ENCODE measurements at regions not wholly inside any gene's neighbourhood (a gene's known extent, or its start where the extent isn't known, plus 50 kb on each side); places are given as distances from the start of the nearest gene placed in this dataset.

- Mint-ChIP-seq H3K36me3 (no peaks in the 10 kb centered on the region), H3K27ac (no peak overlapping the region), H3K4me1 (peaks cover 5% of the 10 kb centered on the region), H3K9me3 (no peaks in the 10 kb centered on the region), H3K27me3 (ENCODE audit: insufficient read depth, low read depth) (no peaks in the 10 kb centered on the region), H3K4me3 (no peak overlapping the region)
- TF ChIP-seq EZH2 (IDR thresholded peaks at IDR 0.05), result no peak
- no peak for TF ChIP-seq CTCF (IDR thresholded peaks at IDR 0.05)
- TF ChIP-seq EZH2phosphoT487 (IDR thresholded peaks at IDR 0.05), result no peak
- Histone ChIP-seq H3K4me1 (peaks cover 4% of the 10 kb centered on the region), H3K36me3 (no peaks in the 10 kb centered on the region), H3K4me3 (no peak overlapping the region), H3K9me3 (ENCODE audit: low read depth) (no peaks in the 10 kb centered on the region), H3K79me2 (ENCODE audit: low read depth) (no peaks in the 10 kb centered on the region), H3K27me3 (no peaks in the 10 kb centered on the region), H2AFZ (replicated peaks) (no peak overlapping the region), H3F3A (ENCODE audit: low read depth) (no peaks in the 10 kb centered on the region), H3K4me2 (no peak overlapping the region), H3K27ac (no peak overlapping the region), H4K20me1 (ENCODE audit: low read depth) (no peaks in the 10 kb centered on the region), H3K9ac (no peak overlapping the region)
- DNase-seq (ENCODE audit: low spot score), result no peak
These were observed 431.0 kb upstream of the TLE4 start for GRCh38 chr9:79140751-79141150.

DNA sequence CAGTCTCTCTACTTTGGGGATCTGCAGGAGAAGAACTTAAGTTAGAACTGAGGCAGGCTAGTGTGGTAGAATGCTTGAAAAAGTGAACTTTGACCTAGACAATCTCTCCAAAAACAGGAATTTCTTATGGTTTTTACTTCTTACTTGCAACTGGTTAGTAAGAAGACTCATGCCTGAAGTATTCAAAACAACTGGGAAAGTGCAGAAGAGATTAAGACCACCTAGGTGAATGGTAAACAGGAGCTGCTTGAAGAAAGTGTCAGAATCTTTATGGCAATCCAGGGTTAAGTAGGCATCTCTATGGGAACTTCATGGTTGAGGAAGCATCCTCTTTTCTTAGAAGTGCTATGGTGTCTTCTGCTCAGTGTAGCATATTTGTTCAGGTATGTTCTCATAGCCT is 428.6 kb upstream of the TLE4 start:
- H3K4me1 Mint-ChIP-seq, result peaks cover 5% of the 10 kb centered on the region
- no peak for TF ChIP-seq EZH2phosphoT487 (IDR thresholded peaks at IDR 0.05)
- no peak for TF ChIP-seq CTCF (IDR thresholded peaks at IDR 0.05)
- TF ChIP-seq EZH2 (IDR thresholded peaks at IDR 0.05), result no peak
- no peak overlapping the region for H3K27ac Mint-ChIP-seq
- H3K4me2 ChIP-seq, result no peak overlapping the region
- H3K4me3 ChIP-seq, result no peak overlapping the region
- H3K27me3 ChIP-seq, result no peaks in the 10 kb centered on the region
- no peak overlapping the region for H3K27ac ChIP-seq
- no peak overlapping the region for H3K4me3 Mint-ChIP-seq
- no peaks in the 10 kb centered on the region for H4K20me1 ChIP-seq (ENCODE audit: low read depth)
- no peaks in the 10 kb centered on the region for H3K27me3 Mint-ChIP-seq (ENCODE audit: insufficient read depth, low read depth)
- no peaks in the 10 kb centered on the region for H3K36me3 Mint-ChIP-seq
- H3K9ac ChIP-seq, result no peak overlapping the region
- peaks cover 4% of the 10 kb centered on the region for H3K4me1 ChIP-seq
- no peak overlapping the region for H2AFZ ChIP-seq (replicated peaks)
- no peak for DNase-seq (ENCODE audit: low spot score)
- no peaks in the 10 kb centered on the region for H3F3A ChIP-seq (ENCODE audit: low read depth)
- H3K79me2 ChIP-seq (ENCODE audit: low read depth), result no peaks in the 10 kb centered on the region
- no peaks in the 10 kb centered on the region for H3K9me3 Mint-ChIP-seq
- H3K9me3 ChIP-seq (ENCODE audit: low read depth), result no peaks in the 10 kb centered on the region
- H3K36me3 ChIP-seq, result no peaks in the 10 kb centered on the region

DNA sequence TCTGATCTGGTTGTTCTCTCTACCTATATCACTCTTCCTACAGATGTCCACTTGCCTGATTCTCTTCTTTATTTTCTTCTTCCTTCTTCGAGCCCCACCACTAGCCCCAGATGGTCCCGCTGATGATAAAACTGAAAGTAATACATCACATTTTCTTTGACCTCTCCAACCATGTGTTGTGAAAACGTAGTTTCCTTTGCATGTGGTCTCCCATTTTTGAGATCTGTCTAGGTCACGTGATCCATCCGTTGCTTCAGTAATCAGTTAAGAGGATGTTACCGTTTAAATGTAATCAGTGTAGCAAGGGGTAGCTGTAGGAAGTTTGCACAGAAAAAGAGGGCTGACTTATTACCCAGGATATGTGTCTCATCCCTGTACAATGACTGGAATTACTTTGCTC is 426.3 kb upstream of the TLE4 start:
- no peak overlapping the region for H3K27ac Mint-ChIP-seq
- no peak overlapping the region for H3K27ac ChIP-seq
- H3K4me3 ChIP-seq, result no peak overlapping the region
- H3K36me3 ChIP-seq, result no peaks in the 10 kb centered on the region
- no peaks in the 10 kb centered on the region for H3K9me3 Mint-ChIP-seq
- H3F3A ChIP-seq (ENCODE audit: low read depth), result no peaks in the 10 kb centered on the region
- H2AFZ ChIP-seq (replicated peaks), result no peak overlapping the region
- H3K27me3 Mint-ChIP-seq (ENCODE audit: insufficient read depth, low read depth), result no peaks in the 10 kb centered on the region
- TF ChIP-seq EZH2phosphoT487 (IDR thresholded peaks at IDR 0.05) (no peak), EZH2 (IDR thresholded peaks at IDR 0.05) (no peak), CTCF (IDR thresholded peaks at IDR 0.05) (no peak)
- H3K4me2 ChIP-seq, result no peak overlapping the region
- no peak for DNase-seq (ENCODE audit: low spot score)
- H3K4me3 Mint-ChIP-seq, result no peak overlapping the region
- no peaks in the 10 kb centered on the region for H3K27me3 ChIP-seq
- H3K9me3 ChIP-seq (ENCODE audit: low read depth), result no peaks in the 10 kb centered on the region
- H3K79me2 ChIP-seq (ENCODE audit: low read depth), result no peaks in the 10 kb centered on the region
- peaks cover 4% of the 10 kb centered on the region for H3K4me1 ChIP-seq
- H4K20me1 ChIP-seq (ENCODE audit: low read depth), result no peaks in the 10 kb centered on the region
- no peaks in the 10 kb centered on the region for H3K36me3 Mint-ChIP-seq
- H3K9ac ChIP-seq, result no peak overlapping the region
- peaks cover 5% of the 10 kb centered on the region for H3K4me1 Mint-ChIP-seq

- no peaks in the 10 kb centered on the region for H3K9me3 Mint-ChIP-seq
- no peak overlapping the region for H3K9ac ChIP-seq
These were observed 422.2 kb upstream of the TLE4 start for GRCh38 chr9:79149585-79149984.

More at GRCh38 chr9:79149585-79149984, 422.2 kb upstream of the TLE4 start:
- Histone ChIP-seq H3K36me3 (no peaks in the 10 kb centered on the region), H3K27me3 (no peaks in the 10 kb centered on the region), H3K4me2 (no peak overlapping the region), H4K20me1 (ENCODE audit: low read depth) (no peaks in the 10 kb centered on the region), H3K27ac (no peak overlapping the region), H3K4me1 (no peaks in the 10 kb centered on the region), H3F3A (ENCODE audit: low read depth) (no peaks in the 10 kb centered on the region), H3K4me3 (no peak overlapping the region), H3K9me3 (ENCODE audit: low read depth) (no peaks in the 10 kb centered on the region), H2AFZ (replicated peaks) (no peak overlapping the region), H3K79me2 (ENCODE audit: low read depth) (no peaks in the 10 kb centered on the region)
- no peaks in the 10 kb centered on the region for H3K4me1 Mint-ChIP-seq
- no peak overlapping the region for H3K4me3 Mint-ChIP-seq
- TF ChIP-seq CTCF (IDR thresholded peaks at IDR 0.05), result no peak
- TF ChIP-seq EZH2 (IDR thresholded peaks at IDR 0.05), result no peak
- TF ChIP-seq EZH2phosphoT487 (IDR thresholded peaks at IDR 0.05), result no peak
- H3K36me3 Mint-ChIP-seq, result no peaks in the 10 kb centered on the region
- H3K27ac Mint-ChIP-seq, result no peak overlapping the region
- no peak for DNase-seq (ENCODE audit: low spot score)
- H3K27me3 Mint-ChIP-seq (ENCODE audit: insufficient read depth, low read depth), result no peaks in the 10 kb centered on the region
